ENCODE measurements at regions not wholly inside any gene's neighbourhood (a gene's known extent, or its start where the extent isn't known, plus 50 kb on each side); places are given as distances from the start of the nearest gene placed in this dataset.

DNA sequence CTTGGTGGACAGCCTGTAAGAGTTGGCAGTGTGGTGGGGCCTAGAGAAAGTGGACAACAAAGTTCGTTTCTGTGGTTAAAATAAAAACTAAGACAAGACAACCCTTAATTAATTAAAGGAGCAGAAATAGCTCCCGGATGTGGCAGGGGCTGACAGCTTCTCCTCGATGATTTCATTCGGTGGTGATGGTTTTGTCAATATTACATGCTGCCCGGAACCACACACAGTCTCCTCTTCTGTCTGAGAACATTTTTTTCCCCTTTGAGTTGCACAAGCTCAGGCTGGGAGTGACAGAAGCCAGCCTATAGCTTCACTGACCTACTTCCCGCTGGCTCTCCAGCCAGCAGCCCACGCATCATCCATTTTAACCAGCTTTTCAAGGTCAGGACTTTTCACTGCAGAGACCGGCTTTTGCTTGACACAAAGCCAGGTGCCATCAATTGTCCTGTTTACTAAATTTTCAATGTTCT lies 378.8 kb downstream of the SLC4A3 start:
- TF ChIP-seq, protein P1, sequence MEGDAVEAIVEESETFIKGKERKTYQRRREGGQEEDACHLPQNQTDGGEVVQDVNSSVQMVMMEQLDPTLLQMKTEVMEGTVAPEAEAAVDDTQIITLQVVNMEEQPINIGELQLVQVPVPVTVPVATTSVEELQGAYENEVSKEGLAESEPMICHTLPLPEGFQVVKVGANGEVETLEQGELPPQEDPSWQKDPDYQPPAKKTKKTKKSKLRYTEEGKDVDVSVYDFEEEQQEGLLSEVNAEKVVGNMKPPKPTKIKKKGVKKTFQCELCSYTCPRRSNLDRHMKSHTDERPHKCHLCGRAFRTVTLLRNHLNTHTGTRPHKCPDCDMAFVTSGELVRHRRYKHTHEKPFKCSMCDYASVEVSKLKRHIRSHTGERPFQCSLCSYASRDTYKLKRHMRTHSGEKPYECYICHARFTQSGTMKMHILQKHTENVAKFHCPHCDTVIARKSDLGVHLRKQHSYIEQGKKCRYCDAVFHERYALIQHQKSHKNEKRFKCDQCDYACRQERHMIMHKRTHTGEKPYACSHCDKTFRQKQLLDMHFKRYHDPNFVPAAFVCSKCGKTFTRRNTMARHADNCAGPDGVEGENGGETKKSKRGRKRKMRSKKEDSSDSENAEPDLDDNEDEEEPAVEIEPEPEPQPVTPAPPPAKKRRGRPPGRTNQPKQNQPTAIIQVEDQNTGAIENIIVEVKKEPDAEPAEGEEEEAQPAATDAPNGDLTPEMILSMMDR (IDR thresholded peaks at IDR 0.05): no peak
- no peak for TF ChIP-seq POLR2A (IDR thresholded peaks at IDR 0.05)

Data from body of pancreas (tissue), 4 donors.